ENCODE measurements at regions not wholly inside any gene's neighbourhood (a gene's known extent, or its start where the extent isn't known, plus 50 kb on each side); places are given as distances from the start of the nearest gene placed in this dataset.

DNA sequence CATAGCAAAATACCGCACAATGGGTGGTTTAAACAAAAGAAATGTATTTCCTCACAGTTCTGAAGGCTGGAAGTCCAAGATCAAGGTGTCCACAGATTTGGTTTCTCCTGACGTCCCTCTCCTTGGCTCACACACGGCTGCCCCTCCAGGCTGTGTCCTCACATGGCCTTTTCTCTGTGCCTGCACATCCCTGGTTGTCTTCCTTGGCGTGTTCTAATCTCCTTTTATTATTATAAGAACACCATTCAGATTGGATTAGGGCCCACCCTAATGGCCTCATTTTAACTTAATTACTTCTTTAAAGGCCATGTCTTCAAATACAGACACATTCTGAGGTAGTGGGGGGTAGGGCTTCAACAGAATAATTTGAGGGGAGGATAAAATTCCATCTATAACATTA, 87.9 kb downstream of the FZD1 start:
- SMC1A ChIA-PET (ENCODE audit: uncharacterized antibody, unreplicated experiment): interaction anchor here (1.0 kb wide), 1 partner anchor 20 kb away, joined by 5 read pairs; no protein-coding TSS in a partner anchor
- H3K79me2 ChIP-seq (ENCODE audit: control insufficient read depth, insufficient read depth, low read length): no peaks in the 10 kb centered on the region
- 6% methylated on average over 4 of the region's 4 CpGs for WGBS (ENCODE audit: insufficient coverage, insufficient replicate concordance, low lambda C conversion rate, missing lambda C conversion rate)
- no peak overlapping the region for H3K4me3 ChIP-seq
- BruUV-seq (replicated peaks): no TSS peak
- in situ Hi-C loops (cut with MboI): no loop called here
- intact Hi-C loops (cut with micrococcal nuclease; ENCODE audit: unreplicated experiment): no loop called here
- RAD21 ChIA-PET (ENCODE audit: unreplicated experiment): no interaction called here
- POLR2A ChIA-PET: no interaction called here
- H3K27ac ChIP-seq (ENCODE audit: control insufficient read depth, insufficient read depth): no peak overlapping the region
- H3K36me3 ChIP-seq (ENCODE audit: control insufficient read depth in 2 of 2, insufficient read depth in 2 of 2, low read length in 1 of 2): no peaks in the 10 kb centered on the region
- H4K20me1 ChIP-seq (ENCODE audit: control insufficient read depth, insufficient read depth): no peaks in the 10 kb centered on the region
- TF ChIP-seq, protein P1, sequence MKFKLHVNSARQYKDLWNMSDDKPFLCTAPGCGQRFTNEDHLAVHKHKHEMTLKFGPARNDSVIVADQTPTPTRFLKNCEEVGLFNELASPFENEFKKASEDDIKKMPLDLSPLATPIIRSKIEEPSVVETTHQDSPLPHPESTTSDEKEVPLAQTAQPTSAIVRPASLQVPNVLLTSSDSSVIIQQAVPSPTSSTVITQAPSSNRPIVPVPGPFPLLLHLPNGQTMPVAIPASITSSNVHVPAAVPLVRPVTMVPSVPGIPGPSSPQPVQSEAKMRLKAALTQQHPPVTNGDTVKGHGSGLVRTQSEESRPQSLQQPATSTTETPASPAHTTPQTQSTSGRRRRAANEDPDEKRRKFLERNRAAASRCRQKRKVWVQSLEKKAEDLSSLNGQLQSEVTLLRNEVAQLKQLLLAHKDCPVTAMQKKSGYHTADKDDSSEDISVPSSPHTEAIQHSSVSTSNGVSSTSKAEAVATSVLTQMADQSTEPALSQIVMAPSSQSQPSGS (IDR thresholded peaks at IDR 0.05; ENCODE audit: low read length): no peak
- no peak for TF ChIP-seq STAT3 (IDR thresholded peaks at IDR 0.05; ENCODE audit: low read depth, low read length)
- TF ChIP-seq, protein P2, sequence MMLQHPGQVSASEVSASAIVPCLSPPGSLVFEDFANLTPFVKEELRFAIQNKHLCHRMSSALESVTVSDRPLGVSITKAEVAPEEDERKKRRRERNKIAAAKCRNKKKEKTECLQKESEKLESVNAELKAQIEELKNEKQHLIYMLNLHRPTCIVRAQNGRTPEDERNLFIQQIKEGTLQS (IDR thresholded peaks at IDR 0.05; ENCODE audit: borderline replicate concordance, extremely low read depth, low read depth, low read length): no peak
- H3K4me2 ChIP-seq (ENCODE audit: control insufficient read depth, insufficient read depth): no peak overlapping the region
- H3K9ac ChIP-seq (ENCODE audit: control insufficient read depth, insufficient read depth, low read length): no peak overlapping the region
- ATAC-seq: no peak
- no peaks in the 10 kb centered on the region for H3K4me1 ChIP-seq (ENCODE audit: control insufficient read depth, insufficient read depth, low read length)
- no peak for DNase-seq (ENCODE audit: low read depth, low spot score)
- CTCF ChIA-PET: interaction anchor here (0.8 kb wide), 1 partner anchor 65 kb away, joined by 3 read pairs; no protein-coding TSS in a partner anchor
- H3K27me3 ChIP-seq (replicated peaks in 1 of 2; ENCODE audit: control insufficient read depth in 2 of 2, insufficient read depth in 2 of 2, low read length in 1 of 2): no peaks in the 10 kb centered on the region; a peak in 1 of 4 replicates
- no peak overlapping the region for H2AFZ ChIP-seq (ENCODE audit: control insufficient read depth, low read depth, low read length)
- no peaks in the 10 kb centered on the region for H3K9me3 ChIP-seq (replicated peaks; ENCODE audit: control insufficient read depth, insufficient read depth, low read length)
- no peak for FAIRE-seq

DNA sequence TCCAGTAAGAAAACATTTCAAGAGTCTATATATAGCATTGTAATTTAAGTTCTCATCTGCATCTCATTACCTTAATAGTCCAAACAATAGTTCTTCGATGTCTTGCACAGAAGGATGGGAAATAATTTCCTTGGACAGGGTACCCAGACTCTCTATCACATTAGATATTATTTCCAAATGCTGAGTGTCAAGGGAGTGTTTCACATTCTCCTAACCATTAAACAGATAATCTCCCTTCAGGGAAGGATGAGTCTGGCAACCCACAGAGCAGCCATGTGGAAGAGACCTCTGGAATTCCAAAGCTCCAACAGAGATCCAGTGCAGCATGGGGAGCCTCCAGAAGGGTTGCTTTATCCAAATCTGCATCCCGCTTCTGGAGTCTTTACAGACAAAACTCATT, 89.6 kb downstream of the FZD1 start:
- Histone ChIP-seq H3K4me1 (ENCODE audit: control insufficient read depth, insufficient read depth, low read length) (no peaks in the 10 kb centered on the region), H3K79me2 (ENCODE audit: control insufficient read depth, insufficient read depth, low read length) (no peaks in the 10 kb centered on the region), H2AFZ (ENCODE audit: control insufficient read depth, low read depth, low read length) (no peak overlapping the region), H3K27ac (ENCODE audit: control insufficient read depth, insufficient read depth) (no peak overlapping the region), H3K27me3 (replicated peaks in 1 of 2; ENCODE audit: control insufficient read depth in 2 of 2, insufficient read depth in 2 of 2, low read length in 1 of 2) (no peaks in the 10 kb centered on the region; a peak in 1 of 4 replicates), H3K4me3 (no peak overlapping the region), H3K9me3 (replicated peaks; ENCODE audit: control insufficient read depth, insufficient read depth, low read length) (no peaks in the 10 kb centered on the region), H3K36me3 (ENCODE audit: control insufficient read depth in 2 of 2, insufficient read depth in 2 of 2, low read length in 1 of 2) (no peaks in the 10 kb centered on the region), H3K9ac (ENCODE audit: control insufficient read depth, insufficient read depth, low read length) (no peak overlapping the region), H3K4me2 (ENCODE audit: control insufficient read depth, insufficient read depth) (no peak overlapping the region), H4K20me1 (ENCODE audit: control insufficient read depth, insufficient read depth) (no peaks in the 10 kb centered on the region)
- in situ Hi-C loops (cut with MboI) (no loop called here), intact Hi-C loops (cut with micrococcal nuclease; ENCODE audit: unreplicated experiment) (no loop called here)
- no TSS peak for BruUV-seq (replicated peaks)
- TF ChIP-seq BHLHE40 (IDR thresholded peaks at IDR 0.05; ENCODE audit: borderline replicate concordance in 1 of 2, low read depth in 2 of 2, low read length in 1 of 2) (no peak), RB1 (IDR thresholded peaks at IDR 0.05; ENCODE audit: borderline replicate concordance) (no peak), MYB (IDR thresholded peaks at IDR 0.05; ENCODE audit: borderline replicate concordance, low read depth, low read length) (no peak), ZZZ3 (IDR thresholded peaks at IDR 0.05; ENCODE audit: control insufficient read depth, insufficient read length, low read depth) (no peak)
- TF ChIP-seq, protein P2 (IDR thresholded peaks at IDR 0.05; ENCODE audit: borderline replicate concordance, extremely low read depth, low read depth, low read length): no peak
- ATAC-seq: no peak
- ChIA-PET CTCF (interaction anchor here (1.1 kb wide), 1 partner anchor 9 kb away, joined by 3 read pairs; no protein-coding TSS in a partner anchor), POLR2A (no interaction called here), SMC1A (ENCODE audit: uncharacterized antibody, unreplicated experiment) (no interaction called here), RAD21 (ENCODE audit: unreplicated experiment) (no interaction called here)
- 17% methylated on average over 2 of the region's 2 CpGs for WGBS (ENCODE audit: insufficient coverage, insufficient replicate concordance, low lambda C conversion rate, missing lambda C conversion rate)
- FAIRE-seq: no peak
- DNase-seq (ENCODE audit: low read depth, low spot score): no peak
